ENCODE measurements at regions not wholly inside any gene's neighbourhood (a gene's known extent, or its start where the extent isn't known, plus 50 kb on each side); places are given as distances from the start of the nearest gene placed in this dataset.

DNA sequence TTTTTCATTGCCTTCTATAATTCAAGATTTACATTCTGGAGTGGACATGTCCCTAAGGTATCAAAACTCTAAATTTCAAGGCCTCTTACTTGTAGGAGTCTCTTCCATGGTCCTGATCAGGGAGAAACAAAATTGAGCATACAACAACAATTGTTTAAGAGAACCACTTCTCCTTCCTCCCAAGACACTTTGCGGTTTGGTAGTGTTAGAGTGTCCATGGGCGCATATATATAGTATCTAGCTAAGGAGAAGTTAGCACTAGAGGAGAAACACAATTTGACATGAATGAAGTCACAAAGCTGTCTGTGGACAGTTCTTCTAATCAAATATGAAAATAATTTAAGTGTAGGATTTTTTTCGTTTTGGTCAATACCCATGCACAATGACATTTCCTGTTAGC is 349.1 kb upstream of the MAP2 start:
- Histone ChIP-seq H3K9me3 (ENCODE audit: control insufficient read depth, insufficient read depth, low read depth, low read length) (no peaks in the 10 kb centered on the region), H3K4me3 (ENCODE audit: low read depth in 2 of 2, low read length in 2 of 2) (no peak overlapping the region), H3K27me3 (ENCODE audit: control insufficient read depth, insufficient read depth, low read length) (no peaks in the 10 kb centered on the region), H3K36me3 (ENCODE audit: control insufficient read depth, insufficient read depth, low read length) (no peaks in the 10 kb centered on the region), H3K4me1 (ENCODE audit: control insufficient read depth, insufficient read depth, low read length) (no peaks in the 10 kb centered on the region), H3K27ac (ENCODE audit: low read length) (no peak overlapping the region)
- BruUV-seq (replicated peaks): no TSS peak
- ChIA-PET CTCF (no interaction called here), POLR2A (no interaction called here)
- in situ Hi-C loops (cut with HindIII; ENCODE audit: low pct_unique_long_range_greater_than_20kb, low sequenced_read_pairs) (no loop called here), intact Hi-C loops (cut with micrococcal nuclease; ENCODE audit: unreplicated experiment) (no loop called here)
- no peak for DNase-seq (ENCODE audit: low read depth, low spot score)
- TF ChIP-seq, protein P1, sequence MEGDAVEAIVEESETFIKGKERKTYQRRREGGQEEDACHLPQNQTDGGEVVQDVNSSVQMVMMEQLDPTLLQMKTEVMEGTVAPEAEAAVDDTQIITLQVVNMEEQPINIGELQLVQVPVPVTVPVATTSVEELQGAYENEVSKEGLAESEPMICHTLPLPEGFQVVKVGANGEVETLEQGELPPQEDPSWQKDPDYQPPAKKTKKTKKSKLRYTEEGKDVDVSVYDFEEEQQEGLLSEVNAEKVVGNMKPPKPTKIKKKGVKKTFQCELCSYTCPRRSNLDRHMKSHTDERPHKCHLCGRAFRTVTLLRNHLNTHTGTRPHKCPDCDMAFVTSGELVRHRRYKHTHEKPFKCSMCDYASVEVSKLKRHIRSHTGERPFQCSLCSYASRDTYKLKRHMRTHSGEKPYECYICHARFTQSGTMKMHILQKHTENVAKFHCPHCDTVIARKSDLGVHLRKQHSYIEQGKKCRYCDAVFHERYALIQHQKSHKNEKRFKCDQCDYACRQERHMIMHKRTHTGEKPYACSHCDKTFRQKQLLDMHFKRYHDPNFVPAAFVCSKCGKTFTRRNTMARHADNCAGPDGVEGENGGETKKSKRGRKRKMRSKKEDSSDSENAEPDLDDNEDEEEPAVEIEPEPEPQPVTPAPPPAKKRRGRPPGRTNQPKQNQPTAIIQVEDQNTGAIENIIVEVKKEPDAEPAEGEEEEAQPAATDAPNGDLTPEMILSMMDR (IDR thresholded peaks at IDR 0.05): no peak
- TF ChIP-seq SIN3A (IDR thresholded peaks at IDR 0.05; ENCODE audit: borderline replicate concordance, insufficient read depth, low read depth, low read length) (no peak), TCF7L2 (IDR thresholded peaks at IDR 0.05; ENCODE audit: low read depth, low read length) (no peak), POLR2AphosphoS5 (IDR thresholded peaks at IDR 0.05; ENCODE audit: low read depth, low read length) (no peak), REST (IDR thresholded peaks at IDR 0.05; ENCODE audit: insufficient read depth in 1 of 2, low read depth in 2 of 2, low read length in 1 of 2) (no peak)
- no peak for ATAC-seq

GRCh38 chr2:209076151-209076550 is 347.7 kb upstream of the MAP2 start:
- in situ Hi-C loops (cut with HindIII; ENCODE audit: low pct_unique_long_range_greater_than_20kb, low sequenced_read_pairs): no loop called here
- no peaks in the 10 kb centered on the region for H3K9me3 ChIP-seq (ENCODE audit: control insufficient read depth, insufficient read depth, low read depth, low read length)
- H3K27me3 ChIP-seq (ENCODE audit: control insufficient read depth, insufficient read depth, low read length): no peaks in the 10 kb centered on the region
- ChIA-PET CTCF (no interaction called here), POLR2A (no interaction called here)
- no peak for ATAC-seq
- no peaks in the 10 kb centered on the region for H3K4me1 ChIP-seq (ENCODE audit: control insufficient read depth, insufficient read depth, low read length)
- BruUV-seq (replicated peaks): no TSS peak
- H3K36me3 ChIP-seq (ENCODE audit: control insufficient read depth, insufficient read depth, low read length): no peaks in the 10 kb centered on the region
- no peak overlapping the region for H3K27ac ChIP-seq (ENCODE audit: low read length)
- H3K4me3 ChIP-seq (ENCODE audit: low read depth in 2 of 2, low read length in 2 of 2): no peak overlapping the region
- no peak for DNase-seq (ENCODE audit: low read depth, low spot score)
- no peak for TF ChIP-seq REST (IDR thresholded peaks at IDR 0.05; ENCODE audit: insufficient read depth in 1 of 2, low read depth in 2 of 2, low read length in 1 of 2)
- no peak for TF ChIP-seq SIN3A (IDR thresholded peaks at IDR 0.05; ENCODE audit: borderline replicate concordance, insufficient read depth, low read depth, low read length)
- no peak for TF ChIP-seq POLR2AphosphoS5 (IDR thresholded peaks at IDR 0.05; ENCODE audit: low read depth, low read length)
- TF ChIP-seq, protein P1 (IDR thresholded peaks at IDR 0.05): no peak
- TF ChIP-seq TCF7L2 (IDR thresholded peaks at IDR 0.05; ENCODE audit: low read depth, low read length): no peak
- intact Hi-C loops (cut with micrococcal nuclease; ENCODE audit: unreplicated experiment): no loop called here
